ENCODE measurements at regions not wholly inside any gene's neighbourhood (a gene's known extent, or its start where the extent isn't known, plus 50 kb on each side); places are given as distances from the start of the nearest gene placed in this dataset.

GRCh38 chrX:45954026-45954425 lies 591.2 kb downstream of the ZNF674 start:
- Histone ChIP-seq H3K36me3 (no peaks in the 10 kb centered on the region), H3K27ac (no peak overlapping the region), H3K4me3 (no peak overlapping the region), H3K4me1 (no peaks in the 10 kb centered on the region), H3K9me3 (no peaks in the 10 kb centered on the region), H3K27me3 (no peaks in the 10 kb centered on the region)
- TF ChIP-seq CTCF (IDR thresholded peaks at IDR 0.05), result no peak
- no peak for DNase-seq (ENCODE audit: low spot score)

- no peaks in the 10 kb centered on the region for H3K9me3 ChIP-seq
- H3K27me3 ChIP-seq, result no peaks in the 10 kb centered on the region
- no peaks in the 10 kb centered on the region for H3K4me1 ChIP-seq
- H3K36me3 ChIP-seq, result no peaks in the 10 kb centered on the region
- DNase-seq (ENCODE audit: low spot score), result no peak
- no peak for TF ChIP-seq CTCF (IDR thresholded peaks at IDR 0.05)
- H3K4me3 ChIP-seq, result no peak overlapping the region
- H3K27ac ChIP-seq, result no peak overlapping the region
Measured at GRCh38 chrX:45952030-45952429, 593.2 kb downstream of the ZNF674 start.

GRCh38 chrX:45935408-45935807 lies 609.8 kb downstream of the ZNF674 start:
- no peaks in the 10 kb centered on the region for H3K36me3 ChIP-seq
- H3K4me3 ChIP-seq, result no peak overlapping the region
- no peaks in the 10 kb centered on the region for H3K4me1 ChIP-seq
- peaks cover 0 to 4% of the 10 kb centered on the region in 2 donors for H3K9me3 ChIP-seq
- H3K27ac ChIP-seq, result no peak overlapping the region
- DNase-seq (ENCODE audit: low spot score), result no peak
- no peaks in the 10 kb centered on the region for H3K27me3 ChIP-seq
- TF ChIP-seq CTCF (IDR thresholded peaks at IDR 0.05), result no peak

GRCh38 chrX:45912316-45912715 lies 632.9 kb downstream of the ZNF674 start:
- no peak for DNase-seq (ENCODE audit: low spot score)
- H3K27me3 ChIP-seq, result no peaks in the 10 kb centered on the region
- H3K27ac ChIP-seq, result no peak overlapping the region
- H3K4me1 ChIP-seq, result no peaks in the 10 kb centered on the region
- H3K36me3 ChIP-seq, result no peaks in the 10 kb centered on the region
- H3K9me3 ChIP-seq, result no peaks in the 10 kb centered on the region
- no peak for TF ChIP-seq CTCF (IDR thresholded peaks at IDR 0.05)
- H3K4me3 ChIP-seq, result no peak overlapping the region

GRCh38 chrX:45907786-45908185 lies 637.4 kb downstream of the ZNF674 start:
- Histone ChIP-seq H3K27me3 (no peaks in the 10 kb centered on the region), H3K36me3 (no peaks in the 10 kb centered on the region), H3K9me3 (no peaks in the 10 kb centered on the region), H3K4me1 (no peaks in the 10 kb centered on the region), H3K27ac (no peak overlapping the region), H3K4me3 (no peak overlapping the region)
- no peak for TF ChIP-seq CTCF (IDR thresholded peaks at IDR 0.05)
- DNase-seq (ENCODE audit: low spot score), result no peak

- Histone ChIP-seq H3K27ac (no peak overlapping the region), H3K9me3 (no peaks in the 10 kb centered on the region), H3K4me3 (no peak overlapping the region), H3K27me3 (no peaks in the 10 kb centered on the region), H3K4me1 (no peaks in the 10 kb centered on the region), H3K36me3 (no peaks in the 10 kb centered on the region)
- no peak for TF ChIP-seq CTCF (IDR thresholded peaks at IDR 0.05)
- no peak for DNase-seq (ENCODE audit: low spot score)
Measured at GRCh38 chrX:45903781-45904201, 641.4 kb downstream of the ZNF674 start.

All from right atrium auricular region (tissue), 2 donors.